Hepatic stellate cell (primary cell): ENCODE measurements at regions not wholly inside any gene's neighbourhood (a gene's known extent, or its start where the extent isn't known, plus 50 kb on each side); places are given as distances from the start of the nearest gene placed in this dataset.
"Not testable (repeated sequence)": the region's sequence is repeated elsewhere in the genome, so short reads cannot be mapped to it uniquely, and the experiment has no call there.

Source experiments
- DNase-seq: peaks from one replicate; pipeline ENCODE4 v3.0.0; 2011; ENCODE audit warnings: low spot score

- DNase-seq = no peak
These were observed 156.8 kb downstream of the FOXD2 start for GRCh38 chr1:47594627-47595026.

DNA sequence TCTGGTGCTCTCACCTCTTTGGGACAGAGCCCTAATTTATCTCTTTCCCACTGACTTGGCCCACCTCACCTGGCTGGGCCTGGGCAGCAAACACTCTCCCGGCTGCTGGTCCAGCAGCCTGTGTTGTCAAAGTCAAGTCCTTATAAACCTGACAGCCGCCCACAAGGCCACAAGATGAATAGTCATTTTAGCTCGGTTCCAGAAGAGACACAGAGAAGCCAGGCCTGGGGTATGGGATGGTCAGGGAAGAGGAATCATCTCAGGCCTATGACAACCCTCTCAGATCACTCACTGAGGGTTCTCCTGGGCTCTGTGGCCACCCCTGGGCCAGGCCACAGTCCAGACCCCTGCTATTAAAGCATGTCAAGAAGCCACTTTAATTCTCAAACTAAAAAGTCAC lies 158.5 kb downstream of the FOXD2 start:
- DNase-seq = no peak

- DNase-seq = no peak
These were observed 160.5 kb downstream of the FOXD2 start for GRCh38 chr1:47598357-47598756.

- DNase-seq = no peak
These were observed 161.9 kb downstream of the FOXD2 start for GRCh38 chr1:47599777-47600176.

DNA sequence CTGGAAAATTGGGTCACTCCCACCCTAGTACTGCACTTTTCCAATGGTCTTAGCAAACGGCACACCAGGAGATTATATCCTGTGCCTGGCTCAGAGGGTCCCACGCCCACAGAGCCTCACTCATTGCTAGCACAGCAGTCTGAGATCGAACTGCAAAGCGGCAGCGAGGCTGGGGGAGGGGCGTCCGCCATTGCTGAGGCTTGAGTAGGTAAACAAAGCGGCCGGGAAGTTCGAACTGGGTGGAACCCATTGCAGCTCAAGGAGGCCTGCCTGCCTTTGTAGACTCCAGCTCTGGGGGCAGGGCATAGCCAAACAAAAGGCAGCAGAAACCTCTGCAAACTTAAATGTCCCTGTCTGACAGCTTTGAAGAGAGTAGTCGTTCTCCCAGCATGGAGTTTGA lies 164.6 kb downstream of the FOXD2 start:
- DNase-seq = not testable (repeated sequence)

DNA sequence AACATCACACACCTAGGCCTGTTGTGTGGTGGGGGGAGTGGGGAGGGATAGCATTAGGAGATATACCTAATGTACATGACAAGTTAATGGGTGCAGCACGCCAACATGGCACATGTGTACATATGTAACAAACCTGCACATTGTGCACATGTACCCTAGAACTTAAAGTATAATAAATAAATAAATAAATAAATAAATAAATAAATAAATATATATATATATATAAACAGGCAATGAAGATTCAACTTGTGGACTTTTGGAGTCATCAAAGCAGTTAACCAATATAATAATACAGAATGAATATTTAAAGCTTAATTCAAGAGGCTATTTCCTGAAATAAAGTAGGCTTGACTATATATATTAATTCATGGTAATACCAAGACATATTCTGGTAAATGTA lies 167.0 kb downstream of the FOXD2 start:
- DNase-seq = not testable (repeated sequence)

DNA sequence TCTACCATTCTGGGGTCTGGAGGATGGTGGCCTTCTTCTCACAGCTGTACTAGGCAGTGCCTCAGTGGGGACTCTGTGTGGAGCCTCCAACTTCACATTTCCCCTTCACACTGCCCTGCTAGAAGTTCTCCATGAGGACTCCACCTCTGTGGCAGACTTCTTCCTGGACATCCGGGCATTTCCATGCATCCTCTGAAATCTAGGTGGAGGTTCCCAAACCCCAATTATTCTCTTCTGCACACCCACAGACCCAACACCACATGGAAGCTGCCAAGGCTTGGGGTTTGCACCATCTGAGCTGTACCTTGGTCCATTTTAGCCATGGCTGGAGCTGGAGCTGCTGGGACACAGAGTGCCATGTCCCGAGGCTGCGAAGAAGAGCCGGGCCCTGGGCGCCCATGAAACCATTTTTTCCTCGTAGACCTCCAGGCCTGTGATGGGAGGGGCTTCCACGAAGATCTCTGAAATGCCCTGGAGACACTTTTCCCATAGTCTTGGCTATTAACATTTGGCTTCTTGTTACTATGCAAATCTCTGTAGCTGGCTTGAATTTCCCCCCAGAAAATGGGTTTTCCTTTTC lies 170.5 kb downstream of the FOXD2 start:
- DNase-seq = no peak

- no peak for DNase-seq
These were observed 174.1 kb downstream of the FOXD2 start for GRCh38 chr1:47611992-47612391.

- no peak for DNase-seq
These were observed 175.0 kb downstream of the FOXD2 start for GRCh38 chr1:47612819-47613218.

DNA sequence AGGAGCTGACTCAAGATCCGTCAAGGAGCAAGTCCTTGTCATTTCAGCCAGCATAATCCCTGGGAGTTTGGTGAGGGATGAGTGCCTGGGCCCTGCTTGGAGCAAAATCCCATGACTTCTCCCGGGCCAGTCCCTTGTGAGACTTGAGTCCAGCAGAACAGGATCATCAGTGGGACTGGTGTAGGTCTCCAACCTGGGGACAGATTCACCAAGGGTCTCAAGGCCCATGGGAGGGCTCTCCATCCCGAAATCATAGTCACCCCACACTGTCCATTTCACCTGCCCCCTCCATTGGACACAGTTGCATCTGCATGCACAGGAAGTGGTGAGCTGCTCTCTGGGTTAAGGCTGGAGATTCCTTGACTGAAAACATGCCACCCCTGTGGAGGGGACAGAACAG lies 178.2 kb downstream of the FOXD2 start:
- DNase-seq = no peak

DNA sequence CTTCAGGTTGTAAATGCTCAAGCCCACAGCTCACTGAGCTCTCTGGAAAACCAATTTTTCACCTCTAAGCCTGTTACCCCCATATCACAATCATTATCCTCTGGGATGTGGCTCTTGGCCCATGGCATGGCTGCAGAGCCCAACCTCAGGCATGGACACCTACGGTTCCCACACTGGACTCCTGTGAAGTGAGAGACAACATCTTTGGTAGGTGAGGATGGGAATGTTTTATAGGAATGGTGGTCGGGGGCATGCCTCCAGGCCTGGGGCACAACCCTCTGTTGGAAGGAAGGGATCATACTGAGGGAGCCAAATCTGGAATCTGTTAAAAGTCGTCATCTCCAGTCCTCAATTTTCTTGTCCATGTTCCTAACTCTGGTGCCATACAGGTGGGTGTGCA lies 179.1 kb downstream of the FOXD2 start:
- DNase-seq = no peak

DNA sequence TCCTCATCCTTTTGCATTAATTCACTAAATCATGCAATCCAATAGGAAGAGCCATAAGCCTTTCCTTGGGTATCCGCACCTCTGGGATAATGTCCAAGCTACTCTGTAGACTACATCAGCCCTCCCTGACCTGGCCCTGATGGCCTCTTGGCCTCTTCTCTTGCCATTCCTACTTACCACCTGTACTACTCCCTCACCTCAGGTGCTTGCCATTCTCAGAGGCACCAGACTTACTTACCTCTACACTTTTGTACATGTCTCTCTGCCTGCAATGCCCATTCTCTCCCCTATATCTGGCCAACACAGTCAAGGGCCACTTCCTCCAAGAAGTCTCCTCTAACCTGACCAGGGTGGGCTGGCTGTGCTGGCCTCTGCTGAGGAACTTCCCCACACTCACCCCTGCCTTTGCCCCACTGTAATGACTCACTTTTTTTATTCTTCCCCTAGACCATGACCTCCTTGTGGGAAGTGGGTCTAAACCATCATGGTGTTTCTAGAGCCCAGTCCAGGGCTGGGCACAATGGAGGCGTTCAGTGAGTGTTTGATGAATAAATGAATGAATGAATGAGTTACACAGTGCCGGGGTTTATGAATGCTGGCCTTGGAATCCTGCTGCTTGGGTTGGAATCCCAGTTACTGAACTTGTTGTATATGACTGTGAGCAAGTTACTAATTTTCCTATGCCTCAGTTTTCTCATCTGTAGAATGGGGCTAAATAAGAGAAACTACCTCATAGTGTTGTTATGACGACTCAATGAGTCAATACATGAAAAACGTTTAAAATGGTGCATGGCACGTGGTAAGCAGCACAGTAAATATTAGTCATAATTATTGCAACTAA lies 179.8 kb downstream of the FOXD2 start:
- DNase-seq = no peak

DNA sequence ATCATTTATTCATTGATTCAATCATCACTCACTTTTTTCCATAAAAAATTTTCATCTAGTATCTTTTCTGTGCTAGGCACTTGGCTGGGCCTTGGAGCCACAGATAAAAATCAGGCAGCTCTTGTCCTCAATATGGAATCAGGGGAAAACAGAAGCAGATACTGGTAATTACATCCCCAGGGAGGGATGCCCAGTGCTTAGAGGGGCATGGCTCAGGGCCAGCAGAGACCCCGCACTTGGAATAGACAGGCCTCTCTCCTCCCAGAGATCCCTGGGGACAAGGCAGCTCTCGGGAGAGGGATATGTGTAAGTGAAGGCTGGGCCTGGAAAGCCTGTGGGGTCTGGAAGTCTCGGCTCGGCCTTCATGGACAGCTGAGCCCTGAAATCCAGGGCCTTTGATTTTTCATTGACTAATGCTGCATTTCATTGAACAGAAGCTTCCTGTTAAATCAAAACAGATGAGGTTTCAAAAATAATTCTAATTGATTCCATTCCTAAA lies 180.4 kb downstream of the FOXD2 start:
- no peak for DNase-seq

- DNase-seq = no peak
These were observed 181.0 kb downstream of the FOXD2 start for GRCh38 chr1:47618830-47619229.

- DNase-seq = no peak
These were observed 183.6 kb downstream of the FOXD2 start for GRCh38 chr1:47621483-47621882.

GRCh38 chr1:47621977-47622376 lies 184.1 kb downstream of the FOXD2 start:
- no peak for DNase-seq

DNA sequence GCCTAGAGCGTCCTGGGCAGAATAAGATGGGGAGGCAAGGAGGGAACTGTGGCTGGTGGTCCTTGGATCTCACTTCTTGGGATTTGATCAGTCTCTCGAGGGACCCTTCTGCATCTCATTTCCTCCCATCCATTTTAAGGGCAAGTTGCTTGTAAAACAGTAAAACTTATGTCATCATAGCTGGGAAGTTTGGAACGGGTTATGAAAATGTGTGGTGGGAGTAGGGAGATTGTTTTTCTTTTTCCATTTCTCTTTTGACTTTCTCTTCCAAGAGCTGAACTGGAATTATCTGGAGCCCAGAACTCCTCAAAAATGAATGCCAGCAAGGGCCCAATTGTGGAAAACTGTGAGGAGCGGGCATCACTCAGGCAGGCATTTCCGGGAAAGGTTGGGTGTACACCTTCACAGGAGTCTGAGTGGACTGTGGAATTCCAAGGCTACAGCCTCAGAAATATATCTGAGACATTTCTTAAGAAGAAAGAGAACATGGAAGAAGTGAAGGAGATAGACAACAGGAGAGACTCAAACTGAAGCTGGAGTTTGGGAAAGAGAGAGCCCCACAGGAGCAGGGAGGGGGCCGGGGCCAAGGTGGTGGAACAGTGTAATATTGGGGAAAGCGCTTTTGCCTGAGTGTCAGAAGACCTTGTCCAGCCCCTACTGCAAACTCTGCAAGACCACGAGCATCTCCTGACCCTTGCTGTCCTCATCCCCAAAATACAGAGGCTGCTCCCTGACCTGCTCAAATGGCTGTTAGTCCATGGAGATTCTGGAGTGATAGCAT lies 185.1 kb downstream of the FOXD2 start:
- no peak for DNase-seq

DNA sequence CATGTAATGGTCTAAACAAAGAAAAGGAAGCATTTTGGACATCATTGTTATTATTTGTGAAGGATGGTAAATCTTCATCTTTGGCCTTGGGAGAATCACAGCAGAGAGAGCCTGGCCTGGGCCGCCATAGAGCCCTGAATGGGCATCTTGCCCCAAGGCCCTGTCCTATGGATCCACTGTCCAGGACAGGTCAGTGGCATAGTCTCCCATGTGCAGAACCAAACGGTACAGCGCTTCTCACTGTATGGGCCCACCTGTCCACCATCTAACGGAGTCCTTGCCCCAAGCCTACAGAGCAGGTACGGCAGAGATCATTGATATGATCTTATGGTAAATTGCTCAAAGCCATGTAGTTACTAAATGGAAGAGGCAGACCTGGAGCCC lies 185.7 kb downstream of the FOXD2 start:
- DNase-seq = no peak

DNA sequence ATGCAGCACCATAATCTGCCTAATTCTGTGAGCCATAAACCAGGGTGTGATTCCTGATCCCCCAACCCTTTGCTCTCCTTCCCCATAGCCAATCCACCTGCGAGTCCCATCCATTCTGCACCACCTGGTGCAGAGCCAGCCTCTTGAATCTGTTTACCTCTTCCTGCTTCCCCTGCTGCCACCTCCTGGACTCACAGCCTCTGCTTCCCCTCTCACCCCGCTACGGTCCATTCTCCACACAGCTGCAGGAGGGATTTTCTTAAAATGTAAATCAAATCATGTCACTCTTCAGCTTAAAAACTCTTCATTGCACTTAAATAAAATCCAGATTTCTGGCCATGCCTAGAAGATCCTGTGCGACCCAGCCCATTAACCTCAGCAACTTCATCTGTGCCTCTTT lies 186.7 kb downstream of the FOXD2 start:
- no peak for DNase-seq

GRCh38 chr1:47627016-47627415 lies 189.2 kb downstream of the FOXD2 start:
- DNase-seq = no peak

DNA sequence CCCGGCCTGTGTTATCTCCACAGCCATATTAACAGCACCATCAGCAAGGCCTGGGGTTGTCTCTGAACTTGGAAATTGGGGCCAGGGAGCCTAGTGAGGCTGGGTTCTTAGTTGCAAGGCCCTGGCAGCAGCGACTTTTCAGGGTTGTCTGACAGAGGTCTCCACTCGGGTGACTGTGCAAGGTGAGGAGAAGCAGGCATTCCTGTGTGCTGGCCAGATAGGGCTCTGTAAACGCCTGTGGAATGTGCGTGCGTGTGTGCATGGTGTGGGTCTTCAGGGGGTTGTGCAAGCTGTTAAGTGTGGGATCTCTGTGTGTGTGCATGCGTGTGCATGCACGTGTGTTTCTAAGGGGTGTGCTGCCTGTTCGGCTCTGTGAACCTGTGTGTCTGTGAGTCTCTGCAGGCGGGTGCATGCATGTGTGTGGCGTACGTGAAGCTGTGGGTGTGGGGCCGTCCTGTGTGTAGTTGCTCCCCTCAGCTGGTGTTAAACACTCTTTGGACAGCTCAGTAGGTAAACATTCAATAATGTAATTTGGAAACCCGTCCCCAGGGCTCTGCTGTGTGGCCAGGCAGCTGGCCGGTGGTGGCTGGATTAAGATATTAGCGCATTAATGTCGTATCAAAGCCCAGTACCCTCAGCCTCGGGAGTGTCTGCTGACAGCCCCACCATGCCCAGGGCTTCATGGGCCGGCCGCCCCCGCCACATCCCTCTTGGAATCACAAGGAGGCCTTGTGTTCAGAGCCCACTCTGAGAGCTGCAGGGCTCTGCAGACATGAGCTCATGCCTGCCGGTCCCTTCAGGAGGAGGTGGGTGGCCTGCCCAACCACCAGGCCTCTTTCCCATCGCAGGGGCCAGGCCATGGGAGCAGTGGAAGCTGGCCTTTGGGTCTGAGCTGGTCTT lies 189.9 kb downstream of the FOXD2 start:
- no peak for DNase-seq

DNA sequence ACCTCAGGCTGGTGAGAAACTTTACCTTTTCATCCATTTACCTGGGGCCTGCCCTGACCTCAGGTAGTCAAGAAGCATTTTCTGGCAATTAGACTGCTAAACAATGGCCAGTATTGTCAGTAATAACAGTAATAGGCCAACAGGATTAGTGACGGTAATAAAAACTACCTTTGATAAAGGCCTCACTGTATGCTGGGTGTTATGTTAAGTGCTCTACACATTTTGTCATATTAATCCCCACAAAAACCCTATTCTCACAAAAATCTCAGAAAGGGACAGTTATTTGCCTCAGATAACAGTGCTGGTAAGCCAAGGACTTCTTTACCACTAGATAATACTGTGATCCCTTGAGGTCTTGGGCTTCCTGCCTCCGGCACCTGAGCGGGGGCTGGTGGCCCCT lies 191.4 kb downstream of the FOXD2 start:
- DNase-seq = no peak
